Ecto neural progenitor cell (in vitro differentiated cells): ENCODE measurements at regions not wholly inside any gene's neighbourhood (a gene's known extent, or its start where the extent isn't known, plus 50 kb on each side); places are given as distances from the start of the nearest gene placed in this dataset.

Experiments used
- DNase-seq: peaks from one replicate; pipeline ENCODE4 v3.0.0-alpha.2; 2018; ENCODE audit warnings: low spot score

DNA sequence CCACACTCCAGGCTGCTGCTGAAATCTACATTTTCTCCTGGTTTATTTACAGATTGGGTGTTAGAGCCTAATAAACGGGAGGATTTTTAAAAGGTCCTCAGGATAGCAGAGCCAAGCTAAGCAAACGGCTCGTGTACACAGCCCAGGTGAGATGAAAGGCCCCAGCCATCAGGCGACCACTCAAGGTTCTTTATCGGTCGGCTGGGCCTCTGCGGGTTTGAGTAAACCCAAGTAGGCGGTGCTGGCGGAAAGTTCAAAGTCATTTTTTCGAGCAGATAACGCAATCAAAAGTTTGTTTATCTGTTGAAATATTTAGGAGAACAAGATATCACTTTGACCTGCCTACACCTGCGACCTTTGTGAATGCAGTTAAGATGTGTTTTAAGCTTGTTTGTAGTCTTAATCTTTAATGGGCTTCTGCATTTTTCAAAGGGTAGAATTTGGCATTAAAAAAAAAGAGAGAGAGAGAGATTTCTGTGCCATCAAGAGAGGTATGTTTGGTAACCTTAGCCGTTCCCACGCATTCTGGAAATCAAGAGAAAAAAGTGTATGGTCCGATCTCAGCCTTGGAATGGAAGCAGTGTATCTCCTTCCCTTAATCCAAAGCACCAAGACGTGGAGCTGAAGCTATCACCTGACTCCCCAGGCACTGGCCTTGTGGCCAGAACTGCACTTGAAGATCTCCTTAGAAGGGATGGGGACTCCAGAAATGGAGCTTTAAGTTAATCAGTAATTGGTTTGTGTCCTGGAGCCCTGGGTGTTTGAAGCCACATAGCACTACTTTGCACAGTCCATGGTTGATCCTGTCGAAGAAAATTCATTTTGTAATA lies 301.7 kb upstream of the IRX5 start:
- DNase-seq = no peak

DNA sequence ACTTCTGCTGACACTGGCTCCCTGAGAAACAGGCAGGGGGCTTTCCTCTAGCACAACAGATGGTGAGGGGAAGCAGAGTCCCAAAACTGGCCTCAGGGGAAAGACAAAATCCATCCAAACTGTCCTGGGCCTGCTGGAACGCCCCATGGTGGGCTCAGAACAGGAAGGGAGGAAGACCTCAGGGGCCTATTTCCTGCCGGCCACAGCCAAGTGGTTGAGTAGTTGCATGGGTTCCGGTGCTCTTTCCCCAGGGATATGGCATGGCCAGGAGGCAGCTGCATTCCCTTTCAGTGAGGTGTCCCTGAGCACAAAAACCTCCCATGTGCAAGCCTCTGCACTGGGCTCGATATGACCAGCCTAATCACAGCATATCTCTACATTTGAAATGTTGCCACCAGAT lies 303.0 kb upstream of the IRX5 start:
- DNase-seq = no peak

DNA sequence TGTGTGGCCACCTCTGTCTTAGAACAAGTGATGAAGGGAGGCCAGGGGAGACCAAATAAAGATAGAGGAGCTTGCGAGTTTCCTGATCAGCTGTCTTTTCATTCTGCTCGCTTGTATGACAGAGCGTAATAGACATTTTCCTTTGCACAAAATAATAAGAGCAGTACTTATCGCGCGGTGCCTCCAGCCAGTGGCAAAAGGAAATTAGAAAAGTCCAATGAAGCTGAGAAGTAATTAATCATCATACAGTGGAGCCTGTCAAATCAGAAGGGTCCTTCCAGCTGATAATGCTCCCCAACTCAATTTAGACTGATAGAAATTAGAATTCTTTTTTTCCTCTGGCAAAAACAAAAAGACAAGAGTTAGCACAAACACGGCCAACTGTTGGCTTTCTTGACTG lies 307.0 kb upstream of the IRX5 start:
- no peak for DNase-seq

DNA sequence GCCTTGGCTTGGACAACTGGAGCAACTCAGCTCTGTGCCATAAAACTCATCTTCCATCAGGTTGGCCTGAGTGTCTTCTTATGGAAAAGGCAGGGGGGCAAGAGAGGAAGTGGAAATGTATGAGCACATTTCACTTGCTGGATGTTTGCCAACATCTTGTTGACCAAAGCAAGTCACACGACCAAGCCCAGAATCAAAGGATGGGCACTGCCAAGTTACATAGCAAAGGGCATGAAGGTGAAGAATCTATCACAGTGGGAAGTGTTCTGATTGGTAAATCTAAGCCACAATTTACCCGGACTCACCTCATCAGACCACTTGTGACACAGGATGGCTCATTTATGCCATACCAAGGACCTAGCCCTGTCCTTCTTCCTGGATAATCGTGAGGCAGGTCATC lies 310.5 kb upstream of the IRX5 start:
- no peak for DNase-seq

DNA sequence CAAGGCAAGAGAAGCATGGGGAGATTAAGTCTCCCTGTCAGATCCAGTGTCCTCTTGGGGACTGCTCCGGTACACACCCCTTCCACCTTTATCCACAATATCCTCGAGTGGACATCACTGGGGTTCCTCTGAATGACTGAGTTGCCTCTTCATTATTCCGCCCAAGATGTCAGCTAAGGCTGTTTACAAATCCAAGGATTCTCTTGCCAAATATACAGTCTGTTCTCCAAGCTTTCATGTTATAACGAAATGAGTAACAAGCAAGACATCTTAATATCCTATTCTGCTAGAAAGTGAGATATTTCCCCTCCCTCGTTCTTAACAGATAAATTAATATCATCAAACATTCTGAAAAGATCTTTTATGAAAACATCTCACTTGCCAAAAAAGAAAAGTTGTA lies 314.1 kb upstream of the IRX5 start:
- DNase-seq = no peak

DNA sequence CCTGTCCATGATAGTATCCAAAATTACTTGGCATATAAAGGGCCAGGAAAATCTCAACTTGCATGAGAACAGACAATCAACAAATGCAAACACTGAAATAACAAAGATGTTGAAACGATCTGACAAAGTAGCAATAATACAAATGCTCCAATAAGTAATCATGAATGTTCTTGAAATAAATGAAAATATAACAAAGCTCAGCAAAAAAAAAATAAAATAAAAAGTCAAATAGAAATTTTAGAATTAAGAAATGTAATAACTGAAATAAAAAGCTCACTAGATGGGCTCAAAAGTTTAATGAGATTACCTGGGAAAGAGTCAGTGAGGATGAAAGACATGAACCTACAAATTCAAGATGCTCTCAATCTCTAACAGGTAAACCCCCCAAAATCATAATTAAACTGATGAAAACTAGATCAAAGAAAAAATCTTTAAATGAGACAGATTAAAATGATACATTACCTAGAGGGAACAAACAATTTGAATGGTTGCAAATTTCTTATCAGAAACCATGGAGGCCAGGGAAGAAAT lies 319.0 kb upstream of the IRX3 start:
- no peak for DNase-seq

DNA sequence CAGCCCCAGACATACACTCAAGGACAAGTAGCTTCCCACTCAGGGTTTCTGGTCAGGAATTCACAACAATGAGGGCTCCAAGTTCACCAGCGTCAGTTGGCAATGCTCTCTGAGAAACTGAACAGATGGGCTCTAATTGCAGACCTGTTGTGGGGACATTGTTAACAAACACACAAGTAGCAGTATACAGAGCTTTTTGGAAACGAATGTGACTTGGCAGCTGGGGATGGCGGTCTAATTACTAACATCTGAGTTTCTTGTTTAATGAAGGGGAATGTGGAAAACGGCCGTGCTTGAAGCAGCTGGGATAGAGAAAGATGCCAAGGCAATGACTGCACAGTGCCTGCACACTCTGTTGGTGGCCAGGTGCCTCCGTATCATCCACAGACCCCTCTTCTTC lies 316.1 kb upstream of the IRX3 start:
- DNase-seq = no peak

DNA sequence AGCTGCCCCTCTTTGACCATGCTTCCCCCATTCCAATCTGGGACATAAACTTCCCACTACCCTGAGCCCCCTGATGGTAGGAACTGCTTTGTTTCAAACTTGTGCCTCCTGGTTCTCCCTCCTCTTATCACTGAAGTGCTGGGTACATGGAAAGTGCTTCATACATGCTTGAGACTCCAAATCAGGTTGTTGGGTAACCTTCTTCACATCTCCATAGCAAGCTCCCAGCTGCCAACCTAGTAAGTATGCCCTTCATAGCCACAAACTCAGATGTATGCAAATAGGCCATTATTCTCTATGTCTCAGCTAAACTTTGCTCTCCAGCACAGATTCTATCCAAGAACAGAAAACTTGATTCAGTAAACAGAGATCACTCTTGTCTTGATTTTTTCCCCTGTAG lies 310.6 kb upstream of the IRX3 start:
- DNase-seq = no peak

DNA sequence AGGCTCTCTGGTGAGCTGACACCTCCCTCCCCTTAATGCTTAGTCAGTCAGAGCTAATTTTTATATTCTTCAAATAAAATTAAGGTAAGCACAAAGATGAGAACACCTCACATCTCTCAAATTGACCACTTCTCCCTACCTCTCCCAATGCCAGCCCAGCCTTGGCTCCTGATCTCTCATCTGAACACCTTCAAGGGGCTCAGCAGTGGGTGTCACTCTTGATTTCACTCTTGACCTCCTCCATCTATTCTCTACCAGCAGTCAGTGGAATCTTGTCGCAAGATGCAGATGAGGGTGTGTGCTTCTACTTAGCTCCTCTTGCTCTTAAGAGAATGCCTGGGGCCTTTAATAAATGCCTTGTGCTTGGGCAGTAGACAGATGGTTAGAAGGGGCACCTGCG lies 309.0 kb upstream of the IRX3 start:
- no peak for DNase-seq

DNA sequence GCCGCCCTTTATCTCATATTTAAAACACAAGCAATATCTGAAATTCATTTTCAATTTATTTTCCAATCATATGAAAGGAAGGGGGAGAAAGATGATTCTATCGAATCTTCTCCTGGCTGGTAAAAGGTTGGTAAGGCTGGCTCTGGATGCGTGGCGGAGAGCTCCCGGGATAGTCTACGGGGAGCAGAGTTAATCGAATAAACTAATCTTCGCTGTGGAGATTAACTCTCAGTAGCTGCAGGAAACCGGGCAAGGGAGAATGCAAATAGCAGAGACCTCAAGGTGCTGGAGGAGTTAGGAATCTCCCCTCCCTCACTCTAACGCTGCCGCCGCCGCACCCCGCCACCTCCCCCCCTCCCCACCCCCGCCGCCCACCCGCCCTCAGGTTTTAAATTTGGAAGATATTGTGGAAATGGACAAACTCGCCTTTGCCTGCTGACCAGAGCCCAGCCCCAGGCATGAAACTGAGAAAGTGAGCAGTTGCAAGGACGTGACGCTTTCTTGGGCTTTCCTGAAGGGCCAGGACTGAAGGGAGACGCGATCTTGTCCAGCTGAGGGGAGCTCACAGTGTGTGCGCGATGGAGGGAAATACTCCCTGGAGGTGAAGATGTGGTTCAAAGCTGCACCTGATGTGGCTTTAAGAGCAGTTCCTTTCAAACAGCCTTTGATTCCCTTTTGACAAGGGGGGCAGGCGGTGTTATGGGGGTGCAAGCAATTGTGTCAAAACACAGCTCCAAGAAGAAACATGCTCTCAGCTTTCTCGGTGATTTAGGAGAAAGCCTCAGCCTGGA lies 308.2 kb upstream of the IRX3 start:
- DNase-seq = peak; percentile 56

DNA sequence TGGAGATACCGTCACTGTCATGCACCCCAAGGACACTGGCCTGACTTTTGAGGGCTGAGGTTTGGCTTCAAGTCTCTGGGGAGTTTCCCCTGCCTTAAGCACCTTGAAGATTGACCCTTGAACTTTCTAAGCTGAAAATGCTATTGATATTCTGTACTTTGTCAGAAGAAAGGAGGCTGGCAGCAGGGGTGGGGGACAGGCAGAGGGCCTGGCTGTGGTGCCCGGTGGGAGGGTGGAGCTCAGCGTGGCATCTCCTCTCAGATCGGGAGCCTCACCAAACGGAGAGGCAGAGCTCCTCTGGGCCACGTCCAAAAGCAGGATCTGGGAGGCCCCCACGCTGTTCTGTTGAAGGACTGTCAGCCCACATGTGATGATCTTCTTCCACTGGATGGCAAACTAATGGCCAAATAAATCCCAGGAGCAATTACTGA lies 305.2 kb upstream of the IRX3 start:
- DNase-seq = peak; percentile 52

DNA sequence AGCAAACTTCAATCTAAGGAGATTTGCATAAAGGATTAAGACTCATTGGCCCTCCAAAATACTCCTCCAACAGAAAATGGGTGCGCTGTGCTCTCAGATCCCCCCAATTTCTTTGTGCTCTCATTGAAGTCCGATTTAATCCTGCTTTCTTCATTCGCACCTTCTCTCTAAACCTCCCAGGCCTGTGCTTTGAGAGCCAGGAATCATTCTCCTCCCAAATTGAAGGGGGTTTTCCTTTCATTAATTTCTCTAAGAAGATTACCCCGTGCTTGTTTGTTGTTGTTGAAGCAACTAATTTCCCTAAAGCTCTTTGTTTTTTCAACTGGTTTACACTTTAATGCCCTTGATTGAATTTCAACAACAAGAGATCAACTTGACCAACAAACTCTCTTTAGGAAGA lies 304.2 kb upstream of the IRX3 start:
- DNase-seq = no peak

DNA sequence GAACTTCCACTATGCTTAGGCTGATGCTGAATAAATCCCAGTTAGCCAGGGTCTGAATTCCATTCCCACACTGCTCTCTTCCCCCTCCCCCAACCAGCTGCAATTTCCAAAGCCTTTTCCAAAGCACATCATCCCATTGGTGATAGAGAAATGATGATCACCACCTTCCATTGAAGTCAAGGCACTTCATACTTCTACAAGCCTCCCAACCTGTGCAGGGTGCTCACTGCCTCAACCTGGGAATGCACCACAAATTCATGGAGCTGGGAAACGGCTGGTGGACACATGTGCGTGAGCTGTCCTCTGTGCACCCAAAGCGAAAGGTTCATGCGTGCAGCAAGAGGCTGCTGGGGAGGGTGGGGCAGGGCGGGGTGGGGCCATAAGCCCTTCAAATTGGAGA lies 302.7 kb upstream of the IRX3 start:
- no peak for DNase-seq

DNA sequence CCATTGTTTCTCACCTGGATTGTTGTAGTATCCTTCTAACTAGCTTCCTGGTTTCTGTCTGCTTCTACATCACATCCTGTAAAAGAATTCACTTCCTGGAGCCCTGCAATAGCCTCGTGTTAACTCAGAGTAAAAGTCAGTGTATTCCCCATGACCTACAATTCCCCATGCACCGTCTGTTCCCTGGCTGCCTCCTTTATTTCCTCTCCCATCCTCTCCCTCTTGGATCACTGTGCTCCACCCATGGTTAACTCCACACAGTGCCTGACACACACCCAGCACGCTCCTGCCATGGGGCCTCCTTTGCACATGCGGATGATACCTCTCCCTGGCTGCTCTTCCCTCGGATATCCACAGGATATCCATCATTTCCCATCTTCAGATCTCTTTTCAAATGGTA lies 301.4 kb upstream of the IRX3 start:
- DNase-seq = no peak

DNA sequence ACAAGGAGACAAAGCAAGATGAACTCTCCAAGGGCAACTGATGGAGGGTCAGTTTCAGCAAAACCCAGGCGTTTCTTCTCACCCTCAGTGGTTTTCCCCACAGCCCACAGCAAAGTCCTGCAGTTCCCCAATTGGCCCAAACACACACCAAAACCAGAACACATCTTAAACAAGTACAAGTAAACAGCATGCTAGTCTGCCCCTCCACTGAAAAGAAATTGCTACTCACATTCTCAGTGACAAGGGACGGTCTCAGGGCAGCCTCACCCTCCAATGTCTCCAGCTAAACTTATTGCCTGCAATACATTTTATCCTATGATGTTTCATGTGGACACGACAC lies 300.6 kb upstream of the IRX3 start:
- DNase-seq = no peak

DNA sequence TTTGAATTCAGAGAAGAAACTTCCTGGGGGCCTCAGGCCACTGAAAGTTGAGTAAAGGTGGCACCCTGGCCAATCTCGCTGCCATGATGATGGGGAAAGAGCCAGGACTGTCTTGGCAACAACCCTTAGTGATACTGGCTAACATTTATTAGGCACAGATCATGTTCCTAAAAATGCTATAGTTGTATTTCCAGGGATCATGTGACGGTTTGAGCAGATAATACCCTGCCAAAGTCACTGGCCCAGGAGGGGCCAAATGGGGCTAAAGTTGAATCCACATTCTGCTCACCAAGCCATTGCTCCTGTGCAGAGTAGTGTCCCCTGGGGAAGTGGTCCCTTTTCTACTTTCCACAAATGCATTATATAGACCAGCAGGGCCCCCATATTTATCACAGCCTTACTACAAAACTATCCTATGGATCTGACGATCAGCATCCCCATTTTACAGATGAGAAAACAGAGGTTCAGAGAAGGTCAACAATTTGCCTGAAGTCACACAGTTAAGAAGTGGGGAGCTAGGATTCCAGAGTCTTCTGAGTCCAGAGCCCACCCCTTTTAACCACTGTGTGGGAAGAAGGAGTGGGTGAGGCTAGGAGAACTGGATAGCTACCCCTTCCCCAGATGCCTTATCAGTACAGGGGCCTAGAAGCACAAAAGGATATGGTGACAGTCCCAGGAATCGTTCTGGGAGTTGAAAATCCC lies 300.0 kb upstream of the IRX3 start:
- DNase-seq = no peak

DNA sequence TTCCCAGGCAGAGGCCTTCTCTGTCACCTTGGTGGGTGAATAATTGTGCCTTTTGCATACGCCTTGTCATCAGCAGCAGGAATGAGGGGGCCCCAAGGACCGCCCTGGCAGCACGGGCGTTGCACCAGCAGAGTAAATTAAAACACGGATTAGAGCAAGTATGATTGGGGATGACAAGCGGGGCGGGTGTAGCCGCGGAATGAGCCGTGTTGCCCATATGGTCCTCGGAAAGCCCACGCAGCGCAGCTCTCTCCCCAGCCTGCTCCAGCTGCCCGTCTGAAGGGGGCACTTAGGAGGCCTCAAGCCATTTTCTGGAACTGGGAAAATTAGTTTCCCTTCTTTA lies 299.4 kb upstream of the IRX3 start:
- no peak for DNase-seq

DNA sequence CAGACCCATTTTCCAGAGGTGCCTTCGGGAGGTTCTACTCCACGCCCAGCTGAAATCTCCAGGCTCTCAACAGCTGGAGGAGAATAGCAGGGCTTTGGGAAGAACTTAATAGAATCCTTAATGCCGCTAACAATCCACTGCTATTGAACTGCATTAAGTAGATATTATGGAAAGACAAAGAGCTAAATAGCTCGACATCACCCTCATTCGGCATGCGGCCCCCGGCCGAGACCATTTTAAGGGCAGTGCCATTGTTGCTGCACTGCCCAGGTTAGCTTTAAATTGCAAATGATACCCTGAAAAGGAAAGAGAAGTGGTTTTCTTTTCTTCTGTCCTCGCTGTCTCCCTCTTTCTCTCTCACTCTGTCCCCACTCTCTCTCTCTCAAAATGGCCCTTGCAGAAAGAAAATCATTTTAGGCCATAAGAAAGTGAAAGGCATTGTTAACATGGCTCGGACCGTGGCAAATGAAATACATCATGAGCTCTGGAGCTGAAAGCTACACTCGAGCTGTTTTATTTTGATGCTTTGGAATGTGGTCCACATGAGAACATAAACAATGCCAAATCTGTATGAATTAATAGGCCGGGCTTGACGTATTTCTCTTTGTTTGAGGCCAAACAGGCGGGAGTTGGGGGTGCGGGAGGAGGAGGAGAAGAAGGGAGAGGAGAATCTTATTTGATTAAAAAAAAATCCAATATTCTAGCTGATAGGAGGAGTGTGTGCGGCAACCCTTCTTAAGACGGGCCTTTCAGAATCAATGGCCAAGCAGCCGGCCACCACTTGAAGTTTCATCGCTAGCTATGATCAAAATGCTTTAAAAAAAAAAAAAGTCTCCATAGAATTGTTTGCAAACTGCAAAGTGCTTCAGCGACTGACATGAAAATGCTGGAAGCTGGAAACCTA lies 298.8 kb upstream of the IRX3 start:
- no peak for DNase-seq

DNA sequence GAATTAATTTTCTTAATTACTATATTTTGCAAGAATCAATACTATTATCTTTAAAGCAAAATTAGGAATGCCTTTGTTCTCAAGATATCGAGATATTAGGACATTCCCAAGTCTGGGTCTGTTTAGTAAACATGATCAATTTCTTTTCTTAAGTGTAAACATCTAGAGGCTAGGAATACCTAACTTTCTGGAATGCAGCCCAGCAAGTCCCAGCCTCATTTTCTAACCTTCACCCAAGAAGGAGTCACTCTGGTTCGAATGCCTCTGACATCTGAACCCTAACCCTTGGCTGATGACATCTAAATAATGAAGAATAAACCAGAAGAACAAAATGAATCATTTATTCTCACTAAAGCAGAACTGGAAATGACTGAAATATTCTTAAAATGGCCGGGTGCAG lies 297.5 kb upstream of the IRX3 start:
- no peak for DNase-seq

DNA sequence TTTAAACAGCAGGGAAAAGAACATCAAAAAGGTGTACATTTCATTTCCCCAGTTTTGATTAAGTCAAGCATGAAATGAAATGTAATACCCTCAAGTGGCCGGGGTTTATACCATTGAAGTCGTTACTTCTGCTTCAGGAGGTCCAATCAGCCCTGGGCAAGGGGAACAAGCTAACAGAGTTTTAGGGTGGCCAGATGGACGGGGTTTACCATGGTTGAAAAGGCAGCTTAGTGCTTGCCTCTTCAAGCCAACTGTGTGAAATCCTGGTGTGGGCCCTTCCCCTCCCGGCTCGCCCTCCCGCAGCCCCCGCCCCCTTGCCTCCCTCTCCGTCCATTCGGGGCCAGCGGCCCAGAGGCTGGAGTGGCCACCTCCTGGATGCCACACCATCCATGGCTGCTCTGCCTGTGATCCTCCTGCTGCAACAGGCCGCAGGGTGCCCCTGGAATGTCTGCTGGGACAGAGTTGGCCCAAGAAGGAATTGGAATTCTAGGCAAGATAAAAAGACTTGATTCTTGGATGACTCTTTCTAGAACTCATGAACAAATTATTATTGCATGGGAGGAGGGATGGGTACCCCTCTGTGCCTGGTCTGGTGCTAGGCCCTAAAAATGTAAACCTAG lies 296.2 kb upstream of the IRX3 start:
- peak; percentile 84 for DNase-seq

DNA sequence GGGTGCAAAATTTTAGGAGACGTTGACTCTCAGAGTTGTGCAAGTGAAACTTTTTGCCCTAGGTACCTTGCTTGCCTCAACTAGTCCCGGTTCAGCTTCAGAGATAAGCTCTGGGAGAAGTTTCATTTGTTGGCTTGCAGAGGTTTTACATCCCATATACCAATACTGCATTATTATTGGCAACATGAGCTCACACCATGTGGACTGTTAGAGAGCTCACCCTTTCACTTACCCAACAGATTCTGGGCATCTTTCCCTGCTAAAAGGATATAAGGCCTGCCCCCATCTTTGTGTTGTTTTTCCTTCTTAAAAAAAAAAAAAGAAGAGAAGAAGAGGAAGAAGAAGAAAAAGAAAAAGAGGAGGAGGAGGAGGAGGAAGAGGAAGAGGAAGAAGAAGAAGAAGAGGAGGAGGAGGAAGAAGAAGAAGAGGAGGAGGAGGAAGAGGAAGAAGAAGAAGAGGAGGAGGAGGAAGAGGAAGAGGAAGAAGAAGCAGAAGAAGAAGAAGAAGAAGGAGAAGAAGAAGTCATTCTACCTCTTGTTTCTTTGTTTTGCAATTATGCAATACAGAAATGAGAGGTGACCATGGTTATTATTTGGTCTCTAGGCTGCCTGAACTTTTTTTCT lies 292.6 kb upstream of the IRX3 start:
- no peak for DNase-seq
